Aorta (tissue), 5 donors: ENCODE measurements at regions not wholly inside any gene's neighbourhood (a gene's known extent, or its start where the extent isn't known, plus 50 kb on each side); places are given as distances from the start of the nearest gene placed in this dataset.
A peak's percentile ranks its signal among the peaks of the same experiment; 100 is the strongest.

Source experiments
- ATAC-seq: fragments of 200-7000 bp; cut with Tn5 transposase; one replicate; pipeline ENCODE4 v1.9.1; 2022; ENCODE audit warnings: moderate library complexity; ENCODE audit not compliant: low FRiP score
- DNase-seq, 2 donors: peaks; one replicate each; pipeline ENCODE4 v3.0.0-alpha.2; 2020
- H3K27ac ChIP-seq, 2 donors: one replicate each; pipeline ENCODE4 v1.5.1; 2013; ENCODE audit warnings: low read length in 2 of 2, mild to moderate bottlenecking in 2 of 2, moderate library complexity in 2 of 2, control low read depth in 1 of 2, inconsistent platforms in 1 of 2, low read depth in 1 of 2
- H3K27me3 ChIP-seq, 2 donors: one replicate each; pipeline ENCODE4 v1.6.1; 2013; ENCODE audit warnings: control low read depth in 1 of 2, low read length in 1 of 2, mild to moderate bottlenecking in 1 of 2, moderate library complexity in 1 of 2; ENCODE audit not compliant: insufficient read depth in 2 of 2, control insufficient read depth in 1 of 2
- H3K36me3 ChIP-seq, 2 donors: one replicate each; pipeline ENCODE4 v1.6.1; 2013; ENCODE audit warnings: control low read depth in 1 of 2, low read length in 1 of 2, mild to moderate bottlenecking in 1 of 2; ENCODE audit not compliant: insufficient read depth in 2 of 2, control insufficient read depth in 1 of 2
- H3K4me1 ChIP-seq, 2 donors: one replicate each; pipeline ENCODE4 v1.6.1; 2013; ENCODE audit warnings: low read length in 2 of 2, control low read depth in 1 of 2, mild to moderate bottlenecking in 1 of 2, moderate library complexity in 1 of 2; ENCODE audit not compliant: insufficient read depth in 2 of 2, control insufficient read depth in 1 of 2
- H3K4me3 ChIP-seq, 2 donors: one replicate each; pipeline ENCODE4 v1.5.1; 2013; ENCODE audit warnings: low read length in 2 of 2, control low read depth in 1 of 2, mild to moderate bottlenecking in 1 of 2
- H3K9me3 ChIP-seq: one replicate; pipeline ENCODE4 v1.6.1; 2013; ENCODE audit warnings: mild to moderate bottlenecking, low read length; ENCODE audit not compliant: control insufficient read depth
- WGBS, 2 donors: extraction: QIAGEN DNeasy Blood & Tissue Kit; methylation state at CpG; one replicate each; pipeline ENCODE4 v1.1.7; 2013; 5-methylcytosine and 5-hydroxymethylcytosine counted together
- intact Hi-C, 2 donors: fragments of 100-400 bp; cut with DNase I; formaldehyde crosslinking; loops; one replicate each; pipeline versions ENCODE4 v1.14.2 to v1.15.0; 2022
- donor health status: healthy with polysubstance abuse.
- donor health status: Bipolar disorder and iron deficiency.
- donor health status: DM: no; HTN: no; CAD: no.
- donor health status: DM: no; HTN: no; CAD: no.
- donor health status: DM: yes; HTN: yes; CAD: no.

DNA sequence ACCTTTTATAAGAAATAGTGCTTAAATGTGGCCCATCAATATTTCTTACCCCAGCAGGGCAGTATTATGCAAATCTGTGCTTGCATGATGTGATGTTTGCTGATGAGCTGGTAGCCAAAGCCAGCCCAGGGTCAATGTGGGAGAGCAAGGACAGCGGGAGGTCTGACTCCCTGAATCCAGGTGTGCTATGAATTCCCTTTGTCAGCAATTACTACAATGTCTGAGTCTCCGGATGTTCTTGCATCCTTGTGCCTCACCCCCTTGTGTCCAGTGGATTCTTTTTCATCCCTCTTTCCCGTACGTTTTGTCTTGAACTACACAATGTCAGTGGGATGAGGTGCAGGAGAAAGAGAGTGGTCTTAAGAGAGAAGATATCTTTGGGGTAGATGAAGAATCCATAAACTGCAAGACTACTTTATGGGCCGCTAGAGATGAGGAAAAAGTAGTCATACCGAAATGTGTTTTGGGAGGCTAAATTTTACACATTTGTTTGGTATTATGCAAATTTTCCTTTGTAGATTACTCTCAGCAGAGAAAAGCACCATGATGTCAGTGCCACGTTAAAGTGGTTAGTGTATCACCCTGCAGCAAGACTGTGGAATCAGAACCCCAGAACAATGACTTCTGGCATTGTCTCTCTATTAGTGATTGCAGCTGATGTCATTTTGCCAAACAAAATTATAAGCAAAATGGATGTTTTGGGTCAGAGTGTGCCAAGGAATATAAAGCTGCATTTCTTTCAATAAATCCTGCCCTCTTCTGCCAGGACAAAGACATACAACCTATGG is 53.5 kb upstream of the TSHZ3 start:
- DNase-seq: no peak
- intact Hi-C loops: no loop called here
- no peak for ATAC-seq

DNA sequence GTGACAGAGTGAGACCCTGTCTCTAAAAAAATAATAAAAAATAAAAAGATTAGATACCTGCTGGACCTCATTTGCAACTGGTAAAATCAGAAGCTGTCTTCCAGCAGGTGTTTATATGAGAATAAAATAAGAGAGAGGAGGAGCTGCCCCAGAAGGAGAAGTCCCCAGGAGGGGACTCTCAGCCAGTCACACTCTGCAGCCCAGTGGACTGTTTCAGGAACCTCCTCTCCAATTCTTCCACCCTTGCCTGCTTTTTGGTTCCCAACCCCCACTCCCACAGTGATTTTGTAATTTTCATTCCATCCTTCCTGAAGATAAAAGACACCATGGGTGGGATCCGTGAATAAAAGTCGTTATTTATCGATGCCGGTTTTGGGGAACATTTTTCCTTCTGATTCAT is 56.9 kb upstream of the TSHZ3 start:
- WGBS, 2 donors: 87 to 93% methylated on average over 4 of the region's 4 CpGs
- intact Hi-C loops: no loop called here
- no peak for ATAC-seq

More for the DNA sequence above, 53.5 kb upstream of the TSHZ3 start:
- no peak overlapping the region for H3K4me3 ChIP-seq
- 64 to 65% methylated on average over 7 of the region's 7 CpGs for WGBS, 2 donors
- H3K27me3 ChIP-seq: no peaks in the 10 kb centered on the region
- H3K36me3 ChIP-seq: no peaks in the 10 kb centered on the region
- H3K9me3 ChIP-seq: no peaks in the 10 kb centered on the region
- H3K4me1 ChIP-seq: no peaks in the 10 kb centered on the region
- no peak overlapping the region for H3K27ac ChIP-seq

DNA sequence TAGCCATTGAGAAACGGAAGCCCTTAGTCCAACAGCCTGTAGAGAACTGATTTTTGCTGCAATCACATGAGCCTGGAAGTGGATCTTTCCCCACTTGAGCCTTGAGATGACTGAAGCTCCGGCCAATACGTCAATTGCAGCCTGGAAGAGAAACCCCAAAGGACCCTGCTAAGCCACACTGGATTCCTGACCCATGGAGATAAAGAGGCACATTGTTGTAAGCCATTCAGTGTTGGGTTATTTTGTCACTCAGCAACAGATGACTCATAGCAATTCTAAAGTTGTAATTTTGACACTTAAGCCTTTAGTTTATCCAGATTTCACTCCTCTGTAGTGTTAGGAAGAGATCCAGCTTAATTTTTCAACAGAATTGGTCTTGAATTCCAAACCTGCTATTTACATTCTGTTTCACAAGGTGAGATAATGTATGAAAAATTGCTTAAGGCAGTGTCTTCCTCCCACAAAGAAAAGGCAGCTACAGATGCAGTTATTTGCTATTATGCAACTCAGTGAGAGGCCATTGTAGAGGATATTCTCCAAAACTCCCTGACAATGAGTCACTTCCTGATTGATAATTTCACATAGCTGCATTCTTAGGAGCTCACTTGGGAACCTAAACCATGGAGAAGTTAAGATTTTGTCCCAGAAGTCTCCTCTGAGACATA is 59.4 kb upstream of the TSHZ3 start:
- no peaks in the 10 kb centered on the region for H3K36me3 ChIP-seq
- H3K27me3 ChIP-seq: no peaks in the 10 kb centered on the region
- ATAC-seq (peak; percentile 63), DNase-seq (no peak)
- no peak overlapping the region for H3K4me3 ChIP-seq
- H3K27ac ChIP-seq: no peak overlapping the region
- intact Hi-C loops: no loop called here
- H3K9me3 ChIP-seq: no peaks in the 10 kb centered on the region
- WGBS, 2 donors: 37 to 38% methylated on average over 3 of the region's 3 CpGs
- no peaks in the 10 kb centered on the region for H3K4me1 ChIP-seq

More for the DNA sequence above, 56.9 kb upstream of the TSHZ3 start:
- no peaks in the 10 kb centered on the region for H3K9me3 ChIP-seq
- no peaks in the 10 kb centered on the region for H3K4me1 ChIP-seq
- no peaks in the 10 kb centered on the region for H3K36me3 ChIP-seq
- no peak overlapping the region for H3K4me3 ChIP-seq
- H3K27ac ChIP-seq: no peak overlapping the region
- no peak for DNase-seq
- no peaks in the 10 kb centered on the region for H3K27me3 ChIP-seq

DNA sequence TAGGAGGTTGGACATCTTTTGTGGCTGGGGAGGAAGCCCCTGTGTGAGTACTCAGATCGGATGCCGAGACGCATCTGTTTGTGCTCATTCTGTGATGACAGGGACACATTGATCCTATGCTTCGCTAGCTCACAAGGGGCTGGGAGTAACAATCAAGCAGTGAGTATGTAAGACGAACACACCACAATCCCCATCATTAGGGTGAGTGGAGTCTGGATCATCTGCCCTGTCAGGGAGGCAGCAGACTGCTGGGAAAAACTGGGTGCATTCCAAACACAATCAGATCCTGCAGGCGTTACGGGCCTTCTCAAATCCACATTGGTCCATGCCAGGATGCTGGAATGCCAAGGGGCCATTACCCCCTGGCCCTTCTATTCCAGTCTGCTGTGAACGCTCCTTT is 64.1 kb upstream of the TSHZ3 start:
- Histone ChIP-seq H3K36me3 (no peaks in the 10 kb centered on the region), H3K27ac (no peak overlapping the region), H3K4me1 (no peaks in the 10 kb centered on the region), H3K27me3 (no peaks in the 10 kb centered on the region), H3K4me3 (no peak overlapping the region), H3K9me3 (no peaks in the 10 kb centered on the region)
- ATAC-seq: no peak
- intact Hi-C loops: no loop called here
- no peak for DNase-seq
- 76 to 80% methylated on average over 8 of the region's 8 CpGs for WGBS, 2 donors

GRCh38 chr19:31415322-31415721 is 66.1 kb upstream of the TSHZ3 start:
- no peak overlapping the region for H3K27ac ChIP-seq
- no peak overlapping the region for H3K4me3 ChIP-seq
- 43 to 51% methylated on average over 2 of the region's 2 CpGs for WGBS, 2 donors
- ATAC-seq (no peak), DNase-seq (no peak)
- H3K9me3 ChIP-seq: no peaks in the 10 kb centered on the region
- H3K27me3 ChIP-seq: no peaks in the 10 kb centered on the region
- intact Hi-C loops: no loop called here
- no peaks in the 10 kb centered on the region for H3K4me1 ChIP-seq
- no peaks in the 10 kb centered on the region for H3K36me3 ChIP-seq

- Histone ChIP-seq H3K27me3 (no peaks in the 10 kb centered on the region), H3K9me3 (no peaks in the 10 kb centered on the region), H3K4me1 (no peaks in the 10 kb centered on the region), H3K36me3 (no peaks in the 10 kb centered on the region), H3K27ac (no peak overlapping the region), H3K4me3 (no peak overlapping the region)
- DNase-seq (no peak), ATAC-seq (no peak)
- 83 to 88% methylated on average over 2 of the region's 2 CpGs for WGBS, 2 donors
- intact Hi-C loops: no loop called here
These were observed 67.3 kb upstream of the TSHZ3 start for GRCh38 chr19:31416548-31416947.

DNA sequence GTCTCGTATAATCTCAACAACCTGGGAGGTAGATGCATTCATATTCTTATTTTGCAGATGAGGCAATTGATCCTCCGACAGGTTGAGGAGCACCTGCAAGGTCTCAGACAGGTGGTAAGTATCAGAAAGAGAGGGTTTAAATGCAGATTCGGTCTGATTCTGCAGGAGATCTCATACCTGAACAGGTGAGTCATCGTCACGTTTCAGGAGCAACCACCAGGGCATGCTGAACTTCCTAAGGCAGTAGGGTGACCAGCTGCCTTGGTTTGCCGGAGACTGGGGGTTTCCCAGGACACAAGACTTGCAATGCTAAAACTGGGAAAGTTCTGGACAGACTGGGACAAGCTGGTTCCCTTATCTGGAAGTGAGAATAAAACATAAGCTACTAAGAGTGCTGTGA is 68.8 kb upstream of the TSHZ3 start:
- 40 to 46% methylated on average over 6 of the region's 6 CpGs for WGBS, 2 donors
- intact Hi-C loops: no loop called here

GRCh38 chr19:31418692-31419430 is 69.6 kb upstream of the TSHZ3 start:
- ATAC-seq (no peak), DNase-seq (no peak)
- WGBS, 2 donors: 23 to 25% methylated on average over 8 of the region's 8 CpGs
- intact Hi-C loops: no loop called here
- Histone ChIP-seq H3K9me3 (no peaks in the 10 kb centered on the region), H3K4me1 (no peaks in the 10 kb centered on the region), H3K27me3 (no peaks in the 10 kb centered on the region), H3K27ac (no peak overlapping the region), H3K4me3 (no peak overlapping the region), H3K36me3 (no peaks in the 10 kb centered on the region)

More for the DNA sequence above, 68.8 kb upstream of the TSHZ3 start:
- ATAC-seq (no peak), DNase-seq (no peak)
- H3K4me1 ChIP-seq: no peaks in the 10 kb centered on the region
- H3K36me3 ChIP-seq: no peaks in the 10 kb centered on the region
- H3K4me3 ChIP-seq: no peak overlapping the region
- H3K9me3 ChIP-seq: no peaks in the 10 kb centered on the region
- no peaks in the 10 kb centered on the region for H3K27me3 ChIP-seq
- no peak overlapping the region for H3K27ac ChIP-seq
